GM20000 (cell line): ENCODE measurements at regions not wholly inside any gene's neighbourhood (a gene's known extent, or its start where the extent isn't known, plus 50 kb on each side); places are given as distances from the start of the nearest gene placed in this dataset.

Source experiments
- DNase-seq: peaks from one replicate; pipeline ENCODE4 v3.0.0; 2012; ENCODE audit warnings: low spot score
- TF ChIP-seq, protein P1 (sequence below): IDR thresholded peaks from 2 replicates; pipeline ENCODE4 v1.5.1; 2012; ENCODE audit warnings: mild to moderate bottlenecking, control low read depth; ENCODE audit errors: extremely low read depth, missing control alignments

DNA sequence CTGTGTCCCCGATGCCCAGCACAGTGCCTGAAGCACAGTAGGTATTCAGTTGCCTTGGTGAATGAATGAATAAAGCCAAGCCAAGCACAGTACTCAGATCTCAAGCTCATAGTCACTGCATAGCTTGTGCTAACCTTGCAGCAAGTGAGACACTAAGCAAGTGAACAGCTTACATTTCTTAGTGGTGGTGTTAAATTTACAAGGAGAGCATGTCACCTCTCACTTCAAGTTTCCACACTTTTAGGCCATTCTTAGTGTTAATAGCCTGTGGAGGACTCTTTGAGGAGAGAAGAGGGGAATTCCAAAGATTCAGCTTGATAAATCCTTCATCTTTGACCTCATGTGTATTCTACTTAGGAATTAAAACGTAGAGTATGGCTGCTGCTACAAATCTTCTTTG, 104.7 kb downstream of the C9orf152 start:
- DNase-seq, result no peak
- TF ChIP-seq, protein P1, sequence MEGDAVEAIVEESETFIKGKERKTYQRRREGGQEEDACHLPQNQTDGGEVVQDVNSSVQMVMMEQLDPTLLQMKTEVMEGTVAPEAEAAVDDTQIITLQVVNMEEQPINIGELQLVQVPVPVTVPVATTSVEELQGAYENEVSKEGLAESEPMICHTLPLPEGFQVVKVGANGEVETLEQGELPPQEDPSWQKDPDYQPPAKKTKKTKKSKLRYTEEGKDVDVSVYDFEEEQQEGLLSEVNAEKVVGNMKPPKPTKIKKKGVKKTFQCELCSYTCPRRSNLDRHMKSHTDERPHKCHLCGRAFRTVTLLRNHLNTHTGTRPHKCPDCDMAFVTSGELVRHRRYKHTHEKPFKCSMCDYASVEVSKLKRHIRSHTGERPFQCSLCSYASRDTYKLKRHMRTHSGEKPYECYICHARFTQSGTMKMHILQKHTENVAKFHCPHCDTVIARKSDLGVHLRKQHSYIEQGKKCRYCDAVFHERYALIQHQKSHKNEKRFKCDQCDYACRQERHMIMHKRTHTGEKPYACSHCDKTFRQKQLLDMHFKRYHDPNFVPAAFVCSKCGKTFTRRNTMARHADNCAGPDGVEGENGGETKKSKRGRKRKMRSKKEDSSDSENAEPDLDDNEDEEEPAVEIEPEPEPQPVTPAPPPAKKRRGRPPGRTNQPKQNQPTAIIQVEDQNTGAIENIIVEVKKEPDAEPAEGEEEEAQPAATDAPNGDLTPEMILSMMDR, result no peak

DNA sequence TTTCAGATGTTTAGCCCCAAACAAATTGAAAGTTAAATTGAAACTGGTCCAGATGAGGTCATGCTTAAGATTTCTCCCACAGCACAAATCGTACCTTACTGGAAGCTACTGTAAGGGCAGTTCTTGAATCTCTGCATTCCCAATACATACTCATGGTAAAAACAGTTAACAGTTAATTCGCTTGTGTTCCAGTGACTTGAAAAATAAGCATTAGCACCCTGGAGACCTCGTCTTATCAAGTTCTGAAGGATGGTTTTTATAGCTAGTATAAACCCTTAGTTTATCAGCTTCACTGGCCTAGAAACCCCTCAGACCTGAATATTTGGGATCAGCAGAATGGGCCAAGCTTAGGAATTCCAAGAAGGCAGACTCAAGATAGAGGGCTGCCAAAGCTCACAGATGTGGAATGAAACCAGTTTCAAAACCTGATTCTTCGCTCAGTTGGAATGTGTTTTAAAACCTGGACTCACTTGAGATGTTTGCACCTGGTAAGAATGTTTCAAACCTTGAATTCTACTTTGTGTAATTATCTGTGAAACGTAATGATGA, 103.6 kb downstream of the C9orf152 start:
- DNase-seq, result no peak
- TF ChIP-seq, protein P1, result no peak

DNA sequence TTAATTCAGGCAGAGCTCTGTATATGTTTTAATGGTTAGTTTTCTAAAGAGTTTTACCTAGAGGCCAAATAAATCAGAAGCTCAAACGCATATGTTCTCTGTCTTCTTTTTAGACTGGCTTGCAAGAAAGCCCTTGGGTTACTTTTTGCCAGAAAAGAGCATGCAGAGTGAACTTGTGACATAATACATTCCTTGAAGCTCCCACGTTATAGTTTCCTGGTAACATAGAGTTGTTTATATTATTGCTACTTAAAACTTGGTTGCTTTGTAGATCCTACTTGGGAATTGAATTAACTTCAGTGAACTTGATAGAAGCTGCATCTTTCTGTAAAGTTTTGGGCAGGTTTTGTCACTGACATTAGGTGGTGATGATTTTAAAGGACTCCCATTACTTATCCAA, 102.9 kb downstream of the C9orf152 start:
- TF ChIP-seq, protein P1, result no peak
- DNase-seq, result no peak

DNA sequence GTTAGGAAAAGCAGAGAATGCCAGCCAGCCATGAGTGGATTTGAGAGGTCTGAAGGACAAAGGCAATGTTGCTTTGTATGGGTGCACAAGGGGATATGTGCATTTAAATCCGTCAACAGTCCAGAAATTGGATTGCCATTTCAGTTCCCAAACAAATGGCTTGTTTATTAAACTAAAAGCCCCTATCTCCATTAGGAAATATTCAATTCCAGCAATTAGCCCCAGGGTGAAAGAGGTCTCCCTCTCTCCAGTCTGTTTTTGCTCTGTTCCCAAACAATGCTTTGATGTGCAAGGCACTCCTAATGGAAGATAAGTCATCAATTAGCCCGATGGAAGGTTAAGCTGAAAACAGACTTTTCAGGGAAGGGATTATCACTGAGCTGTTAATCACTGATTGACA, 101.3 kb downstream of the C9orf152 start:
- no peak for DNase-seq
- TF ChIP-seq, protein P1, result no peak

DNA sequence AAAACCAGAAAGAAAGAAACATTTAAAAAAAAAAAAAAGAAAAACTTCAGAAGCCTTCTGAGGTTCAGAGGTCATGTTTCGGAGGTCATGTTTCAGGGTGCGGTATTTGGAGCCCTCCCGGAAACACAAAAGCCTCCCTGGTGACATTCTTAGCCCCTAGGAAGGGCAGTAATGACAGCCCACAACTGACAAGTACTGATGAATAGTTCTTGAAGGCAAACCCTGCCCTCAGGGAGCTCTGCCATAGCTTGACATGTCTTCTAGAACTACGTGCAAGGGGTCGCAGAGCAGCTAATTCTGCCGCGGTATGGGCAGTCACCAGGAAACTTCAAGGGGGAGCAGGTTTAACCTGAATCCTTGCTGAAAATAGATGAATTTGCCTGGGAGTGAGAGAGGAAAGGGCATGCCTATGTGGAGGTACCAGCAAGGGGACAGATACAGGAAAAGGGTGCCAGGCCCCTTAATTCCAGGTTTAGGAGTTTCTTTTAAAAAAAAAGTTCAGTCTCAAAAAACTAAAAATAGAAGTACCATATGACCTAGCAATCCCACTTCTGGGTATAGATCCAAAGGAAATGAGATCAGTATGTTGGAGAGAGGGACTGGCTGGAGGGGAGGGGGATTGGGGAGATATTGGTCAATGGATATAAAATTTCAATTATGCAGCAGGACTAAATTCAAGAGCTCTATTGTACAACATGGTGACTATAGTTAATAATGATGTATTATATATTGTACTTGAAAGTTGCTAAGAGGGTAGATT, 98.4 kb downstream of the C9orf152 start:
- TF ChIP-seq, protein P1, result no peak
- no peak for DNase-seq

DNA sequence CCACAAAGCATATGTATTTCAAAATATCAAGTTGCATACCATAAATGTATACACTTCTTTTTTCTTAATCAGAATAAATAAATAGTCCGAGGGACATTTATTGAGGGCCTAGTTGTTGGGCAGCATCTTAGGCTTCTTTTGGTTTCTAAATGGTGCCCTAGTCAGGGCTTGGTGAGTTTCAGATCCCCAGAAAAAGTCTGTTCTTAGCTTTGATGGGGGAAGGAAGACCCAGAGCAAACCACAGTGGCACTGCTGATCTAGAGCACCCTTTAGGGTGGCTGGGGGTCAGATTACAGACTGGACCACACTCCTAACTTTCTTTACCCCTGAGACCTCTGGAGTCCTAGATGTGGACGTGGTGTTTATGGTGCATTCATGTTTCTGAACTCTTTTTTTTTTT, 97.8 kb downstream of the C9orf152 start:
- DNase-seq, result peak; percentile 31
- TF ChIP-seq, protein P1, result no peak

DNA sequence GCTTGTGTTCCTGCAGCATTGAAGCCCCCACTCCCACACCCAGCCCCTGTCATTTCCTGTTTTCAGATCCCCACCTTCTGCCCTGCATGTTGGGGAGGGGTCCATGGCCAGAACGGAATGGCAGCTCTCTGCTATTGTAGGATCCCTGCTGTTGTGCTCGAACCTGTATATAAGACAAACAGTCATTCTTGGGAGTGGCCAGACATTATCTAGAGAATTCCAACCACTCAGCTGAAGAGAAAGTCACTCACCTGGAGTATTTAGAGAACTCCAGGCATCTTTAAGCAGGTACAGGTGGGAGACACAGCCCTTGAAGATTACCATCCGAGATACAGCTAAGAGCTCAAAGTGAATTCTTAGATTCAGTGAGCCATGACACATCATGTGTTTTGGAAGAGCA, 96.1 kb downstream of the C9orf152 start:
- DNase-seq, result no peak
- TF ChIP-seq, protein P1, result no peak
